ENCODE measurements at regions not wholly inside any gene's neighbourhood (a gene's known extent, or its start where the extent isn't known, plus 50 kb on each side); places are given as distances from the start of the nearest gene placed in this dataset.

DNA sequence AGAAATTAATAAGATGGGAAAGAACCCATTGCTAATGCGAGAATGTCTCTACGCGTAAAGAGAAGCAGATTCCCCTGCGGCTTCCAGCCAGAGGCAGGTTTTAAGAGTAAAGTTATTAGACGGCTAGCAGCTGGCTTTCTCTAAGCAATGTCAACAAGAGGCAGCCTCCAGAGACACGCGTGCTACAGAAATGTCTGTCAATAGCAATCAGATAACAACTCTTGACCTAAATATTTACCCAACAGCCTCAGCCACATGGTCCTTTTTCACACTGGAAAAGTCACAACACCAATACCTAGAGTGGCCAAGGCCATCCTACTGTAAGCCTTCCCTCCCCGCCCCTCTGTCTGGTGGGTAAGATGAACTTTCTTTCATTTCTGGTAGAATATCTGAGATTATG is 146.0 kb upstream of the SFSWAP start:
- WGBS (ENCODE audit: low lambda C conversion rate, missing lambda C conversion rate) = 36% methylated on average over 8 of the region's 8 CpGs
- peaks cover 16% of the 10 kb centered on the region for H3K27me3 ChIP-seq
- TF ChIP-seq EZH2phosphoT487 (IDR thresholded peaks at IDR 0.05; ENCODE audit: low read depth, severe bottlenecking, unreplicated experiment) (no peak), EZH2 (IDR thresholded peaks at IDR 0.05; ENCODE audit: borderline replicate concordance) (no peak)
- TF ChIP-seq, protein P1, sequence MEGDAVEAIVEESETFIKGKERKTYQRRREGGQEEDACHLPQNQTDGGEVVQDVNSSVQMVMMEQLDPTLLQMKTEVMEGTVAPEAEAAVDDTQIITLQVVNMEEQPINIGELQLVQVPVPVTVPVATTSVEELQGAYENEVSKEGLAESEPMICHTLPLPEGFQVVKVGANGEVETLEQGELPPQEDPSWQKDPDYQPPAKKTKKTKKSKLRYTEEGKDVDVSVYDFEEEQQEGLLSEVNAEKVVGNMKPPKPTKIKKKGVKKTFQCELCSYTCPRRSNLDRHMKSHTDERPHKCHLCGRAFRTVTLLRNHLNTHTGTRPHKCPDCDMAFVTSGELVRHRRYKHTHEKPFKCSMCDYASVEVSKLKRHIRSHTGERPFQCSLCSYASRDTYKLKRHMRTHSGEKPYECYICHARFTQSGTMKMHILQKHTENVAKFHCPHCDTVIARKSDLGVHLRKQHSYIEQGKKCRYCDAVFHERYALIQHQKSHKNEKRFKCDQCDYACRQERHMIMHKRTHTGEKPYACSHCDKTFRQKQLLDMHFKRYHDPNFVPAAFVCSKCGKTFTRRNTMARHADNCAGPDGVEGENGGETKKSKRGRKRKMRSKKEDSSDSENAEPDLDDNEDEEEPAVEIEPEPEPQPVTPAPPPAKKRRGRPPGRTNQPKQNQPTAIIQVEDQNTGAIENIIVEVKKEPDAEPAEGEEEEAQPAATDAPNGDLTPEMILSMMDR (IDR thresholded peaks at IDR 0.05; ENCODE audit: poor library complexity) = no peak
- H3K79me2 ChIP-seq = no peaks in the 10 kb centered on the region
- no peak overlapping the region for H3K4me3 ChIP-seq
- no peak overlapping the region for H3K27ac ChIP-seq
- no peaks in the 10 kb centered on the region for H3K4me1 ChIP-seq (ENCODE audit: insufficient read depth)
- no peaks in the 10 kb centered on the region for H3K9me2 ChIP-seq (replicated peaks; ENCODE audit: insufficient read depth)
- no peak overlapping the region for H2AFZ ChIP-seq
- H4K20me1 ChIP-seq (ENCODE audit: insufficient read depth, poor library complexity, severe bottlenecking) = no peaks in the 10 kb centered on the region
- no peaks in the 10 kb centered on the region for H3K36me3 ChIP-seq (replicated peaks; ENCODE audit: insufficient read depth, low read depth)
- DNase-seq (ENCODE audit: low spot score) = peak; percentile 30
- H3K9me3 ChIP-seq (ENCODE audit: low read depth) = no peaks in the 10 kb centered on the region
- H3K4me2 ChIP-seq = no peak overlapping the region

DNA sequence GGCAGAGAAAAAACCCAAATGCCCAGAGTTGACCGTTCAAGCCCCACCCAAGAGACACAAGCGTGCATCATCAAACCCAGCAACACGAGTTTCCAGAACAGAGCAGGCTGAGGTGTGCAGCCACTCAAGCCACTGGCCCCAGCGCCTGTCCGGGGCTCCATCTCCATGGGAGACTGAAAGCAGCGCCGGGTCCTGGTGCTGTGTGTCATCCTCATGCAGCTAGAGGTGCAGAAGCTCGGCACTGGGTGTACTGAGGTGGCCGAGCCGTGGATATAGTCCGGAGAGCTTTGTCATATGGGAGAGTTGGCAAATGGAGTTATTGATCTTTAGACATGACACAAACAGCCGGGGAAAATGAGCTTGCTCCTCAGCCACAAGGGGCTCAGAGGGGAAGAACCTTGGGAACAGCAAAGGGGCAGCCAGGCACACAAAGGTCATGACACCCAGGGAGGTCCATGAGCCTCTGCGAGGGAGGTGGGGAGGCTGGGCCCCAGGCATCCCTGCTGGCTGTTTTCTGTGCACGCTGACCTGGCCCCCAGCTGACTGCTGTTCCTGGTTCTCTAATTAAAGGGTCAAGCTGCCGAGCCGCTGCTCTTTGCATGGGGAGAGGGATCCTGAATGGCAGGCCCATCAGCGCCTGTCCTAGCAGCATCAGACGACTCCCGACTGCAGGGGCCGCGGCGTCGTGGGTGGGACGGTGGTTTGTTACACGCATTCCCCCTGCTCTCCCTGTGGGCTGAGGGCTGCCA is 145.4 kb upstream of the SFSWAP start:
- H3K4me3 ChIP-seq = no peak overlapping the region
- H3K27me3 ChIP-seq = peaks cover 16% of the 10 kb centered on the region
- H3K4me1 ChIP-seq (ENCODE audit: insufficient read depth) = no peaks in the 10 kb centered on the region
- TF ChIP-seq EZH2phosphoT487 (IDR thresholded peaks at IDR 0.05; ENCODE audit: low read depth, severe bottlenecking, unreplicated experiment) (no peak), EZH2 (IDR thresholded peaks at IDR 0.05; ENCODE audit: borderline replicate concordance) (no peak)
- TF ChIP-seq, protein P1 (IDR thresholded peaks at IDR 0.05; ENCODE audit: poor library complexity) = no peak
- no peak for DNase-seq (ENCODE audit: low spot score)
- no peaks in the 10 kb centered on the region for H3K9me3 ChIP-seq (ENCODE audit: low read depth)
- H3K36me3 ChIP-seq (replicated peaks; ENCODE audit: insufficient read depth, low read depth) = no peaks in the 10 kb centered on the region
- H3K79me2 ChIP-seq = no peaks in the 10 kb centered on the region
- no peaks in the 10 kb centered on the region for H4K20me1 ChIP-seq (ENCODE audit: insufficient read depth, poor library complexity, severe bottlenecking)
- 77% methylated on average over 25 of the region's 25 CpGs for WGBS (ENCODE audit: low lambda C conversion rate, missing lambda C conversion rate)
- H3K4me2 ChIP-seq = no peak overlapping the region
- no peak overlapping the region for H3K27ac ChIP-seq
- no peak overlapping the region for H2AFZ ChIP-seq
- no peaks in the 10 kb centered on the region for H3K9me2 ChIP-seq (replicated peaks; ENCODE audit: insufficient read depth)

DNA sequence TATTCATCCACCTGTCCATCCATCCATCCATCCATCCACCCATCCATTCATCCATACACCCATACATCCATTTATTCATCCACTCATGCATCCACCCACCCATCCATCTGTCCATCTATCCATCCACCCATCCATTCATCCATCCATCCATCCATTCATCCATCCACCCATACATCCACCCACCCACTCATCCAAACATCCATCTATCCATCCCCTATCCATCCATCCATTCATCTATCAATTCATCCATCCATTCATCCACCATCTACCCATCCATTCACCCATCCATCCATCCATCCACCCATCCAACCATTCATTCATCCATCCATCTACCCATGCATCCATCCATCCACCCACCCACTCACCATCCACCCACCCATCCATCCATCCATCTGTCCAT is 142.6 kb upstream of the SFSWAP start:
- TF ChIP-seq EZH2phosphoT487 (IDR thresholded peaks at IDR 0.05; ENCODE audit: low read depth, severe bottlenecking, unreplicated experiment) = no peak
- no peak for TF ChIP-seq EZH2 (IDR thresholded peaks at IDR 0.05; ENCODE audit: borderline replicate concordance)
- TF ChIP-seq, protein P1 (IDR thresholded peaks at IDR 0.05; ENCODE audit: poor library complexity) = no peak
- Histone ChIP-seq H3K4me3 (no peak overlapping the region), H3K27me3 (peaks cover 12% of the 10 kb centered on the region), H3K9me2 (replicated peaks; ENCODE audit: insufficient read depth) (no peaks in the 10 kb centered on the region), H3K4me2 (no peak overlapping the region), H3K36me3 (replicated peaks; ENCODE audit: insufficient read depth, low read depth) (no peaks in the 10 kb centered on the region), H3K79me2 (no peaks in the 10 kb centered on the region), H3K9me3 (ENCODE audit: low read depth) (no peaks in the 10 kb centered on the region), H4K20me1 (ENCODE audit: insufficient read depth, poor library complexity, severe bottlenecking) (no peaks in the 10 kb centered on the region), H3K4me1 (ENCODE audit: insufficient read depth) (no peaks in the 10 kb centered on the region), H3K27ac (no peak overlapping the region), H2AFZ (no peak overlapping the region)
- DNase-seq (ENCODE audit: low spot score) = no peak
